Cardiac muscle cell (in vitro differentiated cells and primary cell): ENCODE measurements at regions not wholly inside any gene's neighbourhood (a gene's known extent, or its start where the extent isn't known, plus 50 kb on each side); places are given as distances from the start of the nearest gene placed in this dataset.
"Not testable (repeated sequence)": the region's sequence is repeated elsewhere in the genome, so short reads cannot be mapped to it uniquely, and the experiment has no call there.

Experiments
- DNase-seq, 2 donors: peaks; one replicate each; pipeline versions ENCODE4 v3.0.0 to v3.0.0-alpha.2; 2010 to 2017; ENCODE audit warnings: low read depth in 1 of 2, low spot score in 1 of 2
- H3K27ac ChIP-seq: fragments of 200-600 bp; sonication (generic); 2 replicates; pipeline ENCODE4 v1.5.1; 2016
- H3K27me3 ChIP-seq: fragments of 200-600 bp; sonication (generic); 2 replicates; pipeline ENCODE4 v1.6.0; 2016; ENCODE audit warnings: control low read depth
- H3K36me3 ChIP-seq: fragments of 200-600 bp; sonication (generic); 2 replicates; pipeline ENCODE4 v1.5.1; 2016; ENCODE audit warnings: control low read depth
- H3K4me1 ChIP-seq: fragments of 200-600 bp; sonication (generic); 2 replicates; pipeline ENCODE4 v1.8.1; 2017; ENCODE audit warnings: low read depth, mild to moderate bottlenecking, mixed run types
- H3K4me3 ChIP-seq: fragments of 200-600 bp; sonication (generic); 2 replicates; pipeline ENCODE4 v1.5.1; 2016; ENCODE audit warnings: mild to moderate bottlenecking
- H3K9me3 ChIP-seq: fragments of 200-600 bp; sonication (generic); 2 replicates; pipeline ENCODE4 v1.5.1; 2017; ENCODE audit warnings: low read depth, mild to moderate bottlenecking, control low read depth
- CTCF ChIP-seq: IDR thresholded peaks from 2 replicates; pipeline ENCODE4 v1.5.1; 2012; ENCODE audit warnings: low read depth, mild to moderate bottlenecking, low read length

DNA sequence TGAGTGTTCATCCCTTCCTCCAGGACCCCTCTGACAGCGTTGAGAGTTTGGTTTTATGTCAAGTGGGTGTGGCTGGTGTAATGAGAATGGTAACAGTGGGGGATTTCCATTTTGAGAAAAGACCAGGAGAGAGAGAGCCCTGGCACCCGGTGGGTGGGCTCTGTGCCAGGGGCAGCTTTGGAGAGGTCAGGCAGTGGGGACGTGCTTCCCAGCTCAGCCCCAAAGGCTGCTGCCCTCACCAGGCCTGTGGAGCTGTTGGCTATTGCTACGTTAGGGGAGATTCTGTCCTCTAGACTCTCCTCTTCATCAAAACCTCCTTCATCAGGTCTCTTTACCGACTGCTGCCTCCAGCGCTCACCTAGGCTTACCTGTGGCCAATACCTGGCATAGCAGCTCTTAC, 176.3 kb downstream of the PTPRU start:
- TF ChIP-seq CTCF = no peak
- no peak overlapping the region for H3K4me3 ChIP-seq
- no peak overlapping the region for H3K27ac ChIP-seq
- no peaks in the 10 kb centered on the region for H3K4me1 ChIP-seq
- DNase-seq = no peak
- no peaks in the 10 kb centered on the region for H3K36me3 ChIP-seq
- H3K9me3 ChIP-seq = no peaks in the 10 kb centered on the region
- peaks cover 7% of the 10 kb centered on the region for H3K27me3 ChIP-seq

- no peak for DNase-seq
- Histone ChIP-seq H3K4me3 (no peak overlapping the region), H3K27me3 (peaks cover 11% of the 10 kb centered on the region), H3K4me1 (no peaks in the 10 kb centered on the region), H3K27ac (no peak overlapping the region), H3K9me3 (no peaks in the 10 kb centered on the region), H3K36me3 (no peaks in the 10 kb centered on the region)
- TF ChIP-seq CTCF = no peak
Measured at GRCh38 chr1:29410476-29410875, 174.2 kb downstream of the PTPRU start.

- Histone ChIP-seq H3K9me3 (no peaks in the 10 kb centered on the region), H3K27ac (no peak overlapping the region), H3K4me3 (no peak overlapping the region), H3K27me3 (peaks cover 11% of the 10 kb centered on the region), H3K36me3 (no peaks in the 10 kb centered on the region), H3K4me1 (no peaks in the 10 kb centered on the region)
- DNase-seq = no peak
- no peak for TF ChIP-seq CTCF
Measured at GRCh38 chr1:29409616-29410015, 173.3 kb downstream of the PTPRU start.

DNA sequence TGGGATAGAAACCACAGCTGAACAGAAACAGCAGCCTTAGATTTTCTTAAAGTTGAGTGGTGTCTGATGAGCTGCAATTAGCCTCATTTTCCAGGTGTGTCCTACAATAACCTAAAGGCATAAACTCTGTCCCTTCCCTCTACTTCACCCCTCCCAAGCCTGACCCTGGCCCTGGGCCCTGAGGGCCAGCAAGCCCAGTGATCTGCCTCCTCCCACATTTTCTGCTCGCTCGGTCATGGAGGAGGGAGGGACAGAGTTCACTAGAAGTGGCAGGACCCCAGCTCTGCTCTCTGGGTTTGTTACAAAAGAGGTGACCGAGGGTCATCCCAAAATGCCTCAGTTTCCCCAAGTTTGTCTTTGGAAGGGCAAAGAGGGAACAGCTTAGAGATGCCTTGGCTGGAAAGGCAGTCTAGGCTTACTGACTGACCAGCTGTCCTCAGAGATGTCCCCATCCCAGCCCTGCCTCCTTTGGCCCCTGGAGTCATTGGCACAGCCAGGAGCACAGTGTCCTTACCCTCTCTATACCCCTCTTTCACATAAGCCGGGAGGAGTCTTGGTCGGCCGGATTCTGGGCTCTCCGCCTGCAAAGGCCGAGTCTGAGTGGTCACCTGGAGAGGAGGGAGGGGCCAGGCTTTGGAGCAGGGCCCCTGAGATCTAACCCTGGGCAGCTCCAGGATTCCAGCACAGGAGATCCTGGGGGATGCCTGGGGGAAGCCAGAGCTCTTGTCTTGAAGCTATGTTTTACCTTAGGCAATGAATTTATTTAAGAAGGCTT, 172.7 kb downstream of the PTPRU start:
- TF ChIP-seq CTCF = no peak
- Histone ChIP-seq H3K27me3 (peaks cover 11% of the 10 kb centered on the region), H3K4me3 (no peak overlapping the region), H3K27ac (no peak overlapping the region), H3K9me3 (no peaks in the 10 kb centered on the region), H3K36me3 (no peaks in the 10 kb centered on the region), H3K4me1 (no peaks in the 10 kb centered on the region)
- no peak for DNase-seq

- Histone ChIP-seq H3K9me3 (no peaks in the 10 kb centered on the region), H3K27me3 (peaks cover 11% of the 10 kb centered on the region), H3K36me3 (no peaks in the 10 kb centered on the region), H3K27ac (no peak overlapping the region), H3K4me3 (no peak overlapping the region), H3K4me1 (no peaks in the 10 kb centered on the region)
- DNase-seq = no peak
- no peak for TF ChIP-seq CTCF
Measured at GRCh38 chr1:29406814-29407213, 170.5 kb downstream of the PTPRU start.

- not testable (repeated sequence) for H3K27me3 ChIP-seq, H3K27ac ChIP-seq, DNase-seq, H3K4me3 ChIP-seq, H3K9me3 ChIP-seq, H3K36me3 ChIP-seq, H3K4me1 ChIP-seq
Measured at GRCh38 chr1:29400203-29400602, 163.9 kb downstream of the PTPRU start.
